Astrocyte (in vitro differentiated cells and primary cell): ENCODE measurements at regions not wholly inside any gene's neighbourhood (a gene's known extent, or its start where the extent isn't known, plus 50 kb on each side); places are given as distances from the start of the nearest gene placed in this dataset.

Experiments
- DNase-seq: peaks from one replicate; pipeline ENCODE4 v3.0.0-alpha.2; 2010; ENCODE audit warnings: low read depth
- FAIRE-seq: peaks from 2 replicates; lab custom pipeline; 2011; peaks lifted over from hg19 to GRCh38; lab: Jason Lieb, UNC
- H2AFZ ChIP-seq: 2 replicates; pipeline ENCODE4 v1.6.0; 2012; ENCODE audit warnings: low read depth, low read length, inconsistent platforms
- H3K27ac ChIP-seq: 2 replicates; pipeline ENCODE4 v1.5.1; 2011; ENCODE audit warnings: low read depth, low read length, inconsistent platforms
- H3K27me3 ChIP-seq: 2 replicates; pipeline ENCODE4 v1.6.0; 2011; ENCODE audit warnings: low read length, inconsistent platforms; ENCODE audit not compliant: insufficient read depth
- H3K36me3 ChIP-seq: 2 replicates; pipeline ENCODE4 v1.5.1; 2011; ENCODE audit warnings: low read length, inconsistent platforms; ENCODE audit not compliant: insufficient read depth
- H3K4me1 ChIP-seq: 2 replicates; pipeline ENCODE4 v1.5.1; 2011; ENCODE audit warnings: low read length, inconsistent platforms; ENCODE audit not compliant: insufficient read depth
- H3K4me2 ChIP-seq: 2 replicates; pipeline ENCODE4 v1.6.0; 2012; ENCODE audit warnings: low read length, inconsistent platforms
- H3K4me3 ChIP-seq: 2 replicates; pipeline ENCODE4 v1.5.1; 2011; ENCODE audit warnings: low read depth, mild to moderate bottlenecking, low read length, inconsistent platforms; ENCODE audit not compliant: insufficient read depth
- H3K79me2 ChIP-seq: 2 replicates; pipeline ENCODE4 v1.6.0; 2012; ENCODE audit warnings: mild to moderate bottlenecking, low read length, inconsistent platforms; ENCODE audit not compliant: insufficient read depth
- H3K9ac ChIP-seq: 2 replicates; pipeline ENCODE4 v1.6.0; 2012; ENCODE audit warnings: mild to moderate bottlenecking, low read length, inconsistent platforms
- H3K9me3 ChIP-seq: 2 replicates; pipeline ENCODE4 v1.5.1; 2012; ENCODE audit warnings: low read depth, mild to moderate bottlenecking, low read length, inconsistent platforms; ENCODE audit not compliant: insufficient read depth
- H4K20me1 ChIP-seq: 2 replicates; pipeline ENCODE4 v1.6.0; 2012; ENCODE audit warnings: low read length, inconsistent platforms; ENCODE audit not compliant: insufficient read depth
- H3K27ac Mint-ChIP-seq: one replicate; pipeline ENCODE4 v1.8.0; 2021; ENCODE audit warnings: mild to moderate bottlenecking, mixed read lengths; ENCODE audit not compliant: unreplicated experiment
- H3K27me3 Mint-ChIP-seq: one replicate; pipeline ENCODE4 v1.8.0; 2021; ENCODE audit warnings: low read depth, mixed read lengths; ENCODE audit not compliant: unreplicated experiment
- H3K36me3 Mint-ChIP-seq: one replicate; pipeline ENCODE4 v1.8.0; 2021; ENCODE audit warnings: low read depth, mixed read lengths; ENCODE audit not compliant: unreplicated experiment
- H3K4me1 Mint-ChIP-seq: one replicate; pipeline ENCODE4 v1.8.0; 2021; ENCODE audit warnings: low read depth, mixed read lengths; ENCODE audit not compliant: unreplicated experiment
- H3K4me3 Mint-ChIP-seq: one replicate; pipeline ENCODE4 v1.8.0; 2021; ENCODE audit warnings: mild to moderate bottlenecking, moderate library complexity, mixed read lengths; ENCODE audit not compliant: unreplicated experiment
- H3K9me3 Mint-ChIP-seq: one replicate; pipeline ENCODE4 v1.8.0; 2021; ENCODE audit warnings: mild to moderate bottlenecking, mixed read lengths; ENCODE audit not compliant: unreplicated experiment
- CTCF ChIP-seq: IDR thresholded peaks from 2 replicates; pipeline ENCODE4 v1.5.1; 2011; ENCODE audit warnings: low read depth, mild to moderate bottlenecking, inconsistent platforms, low read length, moderate library complexity; ENCODE audit not compliant: insufficient read depth
- EZH2 ChIP-seq: IDR thresholded peaks from 2 replicates; pipeline ENCODE4 v1.6.1; 2012; ENCODE audit warnings: mild to moderate bottlenecking, low read length, inconsistent platforms; ENCODE audit not compliant: insufficient read depth

DNA sequence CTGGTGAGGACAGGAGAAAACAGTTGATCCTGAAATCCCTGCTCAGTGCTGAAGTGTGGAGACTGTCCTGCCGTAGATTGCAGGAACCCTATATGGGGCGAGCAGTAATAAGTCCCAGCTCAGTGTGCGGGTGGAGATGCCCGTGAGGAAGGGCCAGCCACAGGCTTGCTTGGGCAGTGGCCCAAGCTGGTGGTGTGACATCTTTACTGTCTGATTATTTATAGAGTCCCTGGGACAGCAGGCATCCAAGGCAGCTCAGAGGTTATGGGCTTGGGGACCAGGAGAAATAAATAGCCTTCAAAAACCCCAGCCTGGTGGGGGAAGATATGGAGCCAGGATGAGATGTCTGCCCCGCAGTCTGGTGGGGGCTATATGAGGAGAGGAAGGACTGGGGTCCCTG, 170.7 kb upstream of the POU3F1 start:
- H3K27ac Mint-ChIP-seq: no peak overlapping the region
- H3K4me3 ChIP-seq: no peak overlapping the region
- H3K4me3 Mint-ChIP-seq: no peak overlapping the region

GRCh38 chr1:38213646-38214434, 167.2 kb upstream of the POU3F1 start:
- no peak for DNase-seq
- no peaks in the 10 kb centered on the region for H3K9me3 ChIP-seq
- no peak overlapping the region for H2AFZ ChIP-seq
- Mint-ChIP-seq H3K27me3 (peaks cover 66% of the 10 kb centered on the region), H3K27ac (no peak overlapping the region), H3K36me3 (no peaks in the 10 kb centered on the region), H3K4me1 (peaks cover 3% of the 10 kb centered on the region), H3K4me3 (no peak overlapping the region), H3K9me3 (no peaks in the 10 kb centered on the region)
- H3K4me3 ChIP-seq: no peak overlapping the region
- peaks cover 2% of the 10 kb centered on the region for H3K27me3 ChIP-seq
- H3K4me1 ChIP-seq: no peaks in the 10 kb centered on the region
- no peak overlapping the region for H3K9ac ChIP-seq
- H3K36me3 ChIP-seq: no peaks in the 10 kb centered on the region
- no peak for FAIRE-seq
- no peaks in the 10 kb centered on the region for H4K20me1 ChIP-seq
- no peak overlapping the region for H3K4me2 ChIP-seq
- H3K79me2 ChIP-seq: no peaks in the 10 kb centered on the region
- H3K27ac ChIP-seq: no peak overlapping the region
- TF ChIP-seq CTCF: no peak
- no peak for TF ChIP-seq EZH2

More for the DNA sequence above, 170.7 kb upstream of the POU3F1 start:
- Histone ChIP-seq H3K27me3 (peaks cover 2% of the 10 kb centered on the region), H3K9ac (no peak overlapping the region), H3K4me2 (no peak overlapping the region), H4K20me1 (no peaks in the 10 kb centered on the region), H3K79me2 (no peaks in the 10 kb centered on the region), H3K9me3 (no peaks in the 10 kb centered on the region), H3K27ac (no peak overlapping the region), H3K4me1 (peaks cover 17% of the 10 kb centered on the region), H2AFZ (no peak overlapping the region), H3K36me3 (no peaks in the 10 kb centered on the region)
- peaks cover 53% of the 10 kb centered on the region for H3K27me3 Mint-ChIP-seq
- no peak for DNase-seq
- H3K36me3 Mint-ChIP-seq: no peaks in the 10 kb centered on the region
- FAIRE-seq: no peak
- no peaks in the 10 kb centered on the region for H3K9me3 Mint-ChIP-seq
- peaks cover 22% of the 10 kb centered on the region for H3K4me1 Mint-ChIP-seq
- TF ChIP-seq CTCF (no peak), EZH2 (no peak)

GRCh38 chr1:38210895-38211177, 164.2 kb upstream of the POU3F1 start:
- H3K9me3 ChIP-seq: no peaks in the 10 kb centered on the region
- peaks cover 56% of the 10 kb centered on the region for H3K27me3 Mint-ChIP-seq
- H3K36me3 Mint-ChIP-seq: no peaks in the 10 kb centered on the region
- peaks cover 2% of the 10 kb centered on the region for H3K9me3 Mint-ChIP-seq
- no peaks in the 10 kb centered on the region for H3K4me1 ChIP-seq
- no peak overlapping the region for H2AFZ ChIP-seq
- H3K36me3 ChIP-seq: no peaks in the 10 kb centered on the region
- no peak for DNase-seq
- no peaks in the 10 kb centered on the region for H4K20me1 ChIP-seq
- H3K4me3 ChIP-seq: no peak overlapping the region
- H3K4me3 Mint-ChIP-seq: no peak overlapping the region
- TF ChIP-seq EZH2 (no peak), CTCF (no peak)
- H3K27ac ChIP-seq: no peak overlapping the region
- no peak overlapping the region for H3K27ac Mint-ChIP-seq
- H3K4me1 Mint-ChIP-seq: peaks cover 6% of the 10 kb centered on the region
- peaks cover 2% of the 10 kb centered on the region for H3K27me3 ChIP-seq
- no peak overlapping the region for H3K9ac ChIP-seq
- H3K4me2 ChIP-seq: no peak overlapping the region
- no peak for FAIRE-seq
- H3K79me2 ChIP-seq: no peaks in the 10 kb centered on the region
